PFSK-1 (cell line): ENCODE measurements at regions not wholly inside any gene's neighbourhood (a gene's known extent, or its start where the extent isn't known, plus 50 kb on each side); places are given as distances from the start of the nearest gene placed in this dataset.

Experiments
- POLR2AphosphoS5 ChIP-seq: IDR thresholded peaks from 2 replicates; pipeline ENCODE4 v1.6.1; 2012; ENCODE audit warnings: low read depth, mild to moderate bottlenecking, control low read depth, low read length, moderate library complexity
- TAF1 ChIP-seq: IDR thresholded peaks from 2 replicates; pipeline ENCODE4 v1.6.1; 2012; ENCODE audit warnings: low read length, control low read depth, borderline replicate concordance; ENCODE audit not compliant: insufficient read depth

- no peak for TF ChIP-seq TAF1
- no peak for TF ChIP-seq POLR2AphosphoS5
These were observed 1316.0 kb upstream of the GJE1 start for GRCh38 chr6:140816681-140817080.
